ENCODE measurements at regions not wholly inside any gene's neighbourhood (a gene's known extent, or its start where the extent isn't known, plus 50 kb on each side); places are given as distances from the start of the nearest gene placed in this dataset.

DNA sequence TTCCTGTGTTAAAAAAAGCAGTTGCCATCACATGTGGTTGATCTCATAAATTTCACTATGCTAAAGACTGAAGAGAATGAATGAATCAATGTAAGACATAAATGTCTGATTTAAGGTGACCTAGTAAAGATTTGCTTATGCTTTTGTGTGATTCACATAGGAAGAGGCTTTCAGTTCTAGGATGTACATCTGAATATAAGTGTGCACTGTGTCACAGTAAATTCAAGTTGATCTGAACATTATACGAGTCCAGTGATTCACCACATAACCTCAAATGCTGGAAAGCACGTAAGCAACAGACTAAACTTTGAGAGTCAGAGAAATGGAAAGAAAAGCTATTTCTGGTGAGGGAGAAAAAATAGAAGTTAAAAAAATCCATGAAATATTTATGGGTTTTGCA, 567.9 kb downstream of the EPHA5 start:
- no peak for DNase-seq

DNA sequence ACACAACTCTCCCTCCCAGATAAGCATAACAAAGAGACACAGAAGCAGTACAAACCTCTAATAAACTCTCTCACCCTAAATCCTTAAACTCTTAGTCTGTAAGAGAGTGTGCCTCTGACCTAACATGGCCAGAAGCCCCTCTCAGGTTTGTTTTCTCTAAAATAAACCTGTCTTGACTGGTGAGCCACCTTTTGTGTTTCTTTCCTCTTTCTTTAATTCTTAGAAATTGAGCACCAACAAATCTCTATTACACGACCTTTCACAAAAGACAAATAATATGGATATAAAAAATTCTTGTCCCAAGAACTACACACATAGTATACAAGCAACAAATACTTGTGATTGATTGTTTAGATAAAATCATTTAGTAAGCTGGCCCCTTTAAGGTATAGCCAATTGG, 573.7 kb downstream of the EPHA5 start:
- DNase-seq = no peak

DNA sequence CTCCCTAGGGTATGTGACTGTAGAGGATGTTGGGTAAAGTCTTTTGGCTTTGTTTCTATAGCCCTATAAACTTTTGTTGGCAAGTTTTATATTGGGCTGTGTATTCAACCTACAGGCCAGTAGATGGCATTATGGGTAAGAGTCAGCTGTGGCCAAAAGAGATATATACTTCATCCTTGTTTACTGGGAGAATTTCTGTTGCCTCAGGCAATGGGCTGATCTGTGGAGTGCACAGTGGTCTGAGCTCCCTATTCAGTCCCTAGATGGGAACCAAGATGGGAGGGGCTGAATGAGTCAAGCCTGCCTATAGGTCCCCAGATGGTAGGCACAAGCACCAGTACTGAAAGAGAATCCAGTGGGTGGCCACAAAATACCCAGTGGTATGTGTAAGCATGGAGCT, 580.6 kb downstream of the EPHA5 start:
- DNase-seq = no peak

DNA sequence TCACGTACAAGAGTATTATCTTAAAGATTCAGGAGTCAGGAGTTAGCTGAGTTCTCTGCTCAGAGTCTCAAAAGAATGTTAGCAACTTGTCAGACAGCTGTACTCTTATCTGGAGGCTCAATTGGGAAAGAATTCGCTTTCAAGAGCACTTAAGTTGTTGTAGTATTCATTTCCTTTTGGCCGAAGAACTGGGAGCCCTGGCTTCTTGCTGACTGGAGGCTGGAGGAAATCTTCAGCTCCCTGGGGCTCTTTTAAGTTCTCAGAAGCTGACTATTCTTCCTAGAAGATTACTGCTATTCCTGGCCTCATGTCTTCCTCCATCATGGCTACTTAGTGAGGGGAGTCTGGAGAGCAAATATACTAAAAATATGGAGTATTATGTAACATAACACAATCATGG, 587.2 kb downstream of the EPHA5 start:
- DNase-seq = no peak

DNA sequence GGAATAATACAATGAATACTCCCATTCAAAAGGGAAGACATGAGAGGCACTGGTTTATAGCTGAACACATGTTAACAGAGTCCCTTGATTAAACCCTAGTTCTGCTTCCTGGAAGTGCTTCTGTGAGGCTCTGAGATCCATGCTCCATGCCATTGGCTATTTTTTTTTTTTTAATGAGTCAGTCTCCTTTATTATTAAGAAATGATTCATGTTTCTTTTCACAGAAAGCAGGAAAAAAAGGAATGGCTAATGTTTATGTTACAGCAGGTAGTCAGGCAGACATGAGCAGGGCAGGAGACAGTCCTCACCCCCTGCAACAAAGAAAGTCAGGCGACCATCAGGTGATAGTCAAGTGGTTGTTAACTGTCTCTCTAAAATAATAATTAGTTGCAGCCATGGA, 598.7 kb downstream of the EPHA5 start:
- no peak for DNase-seq

DNA sequence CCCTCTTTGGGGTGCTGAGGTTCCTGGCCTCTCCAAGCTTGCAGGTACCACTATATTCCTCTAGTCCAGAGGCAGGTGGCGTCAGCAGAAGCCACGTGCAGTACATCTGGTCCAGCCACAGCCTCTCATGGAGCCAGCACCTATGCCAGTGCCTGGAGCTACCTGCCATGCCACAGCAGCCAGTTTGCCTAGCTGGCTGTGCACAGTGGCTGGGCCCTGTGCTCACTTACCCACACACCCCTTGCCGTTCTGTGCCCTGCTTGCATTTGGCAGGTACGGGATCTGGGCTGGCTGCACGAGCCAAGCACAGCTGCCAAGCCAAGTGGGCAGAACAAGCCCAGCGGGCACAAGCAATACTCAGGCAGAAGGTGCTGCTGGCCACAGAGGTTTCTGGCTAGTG, 601.1 kb downstream of the EPHA5 start:
- DNase-seq = no peak

DNA sequence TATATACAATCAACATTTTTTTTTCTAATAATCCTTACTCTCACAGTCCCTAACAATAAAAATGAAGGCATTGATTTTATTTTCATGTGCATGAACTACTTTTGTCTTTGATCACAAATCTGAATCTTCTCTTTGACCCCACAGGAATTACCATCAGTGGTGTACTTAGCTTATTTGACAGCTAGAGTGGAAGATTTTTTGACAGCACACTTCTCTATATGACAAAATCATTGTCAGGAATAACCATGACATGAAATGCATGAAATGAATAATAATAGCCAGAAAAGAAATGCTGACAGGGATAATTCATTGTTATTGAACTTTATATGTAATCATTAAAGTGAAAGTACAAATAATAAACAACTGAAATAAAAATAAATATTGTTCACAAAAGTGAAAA, 604.2 kb downstream of the EPHA5 start:
- DNase-seq = no peak

DNA sequence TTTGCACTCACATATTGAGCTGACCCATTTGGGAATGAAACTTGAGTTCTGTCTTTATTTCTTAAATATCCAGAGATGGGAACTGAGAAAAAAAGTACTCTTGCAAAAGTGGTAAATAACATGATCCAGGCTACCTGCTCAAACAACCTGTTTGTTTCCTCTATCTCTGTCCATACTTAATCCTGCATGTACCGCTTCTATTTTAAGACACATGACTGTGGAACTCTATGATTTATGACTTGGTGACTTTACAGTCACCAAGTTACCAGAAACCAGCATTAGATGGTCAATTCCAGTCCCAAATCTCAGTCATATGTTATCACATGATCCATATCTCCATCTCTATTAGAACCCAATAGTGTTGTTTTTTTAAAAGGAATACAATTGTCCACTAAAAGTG, 606.7 kb downstream of the EPHA5 start:
- no peak for DNase-seq

DNA sequence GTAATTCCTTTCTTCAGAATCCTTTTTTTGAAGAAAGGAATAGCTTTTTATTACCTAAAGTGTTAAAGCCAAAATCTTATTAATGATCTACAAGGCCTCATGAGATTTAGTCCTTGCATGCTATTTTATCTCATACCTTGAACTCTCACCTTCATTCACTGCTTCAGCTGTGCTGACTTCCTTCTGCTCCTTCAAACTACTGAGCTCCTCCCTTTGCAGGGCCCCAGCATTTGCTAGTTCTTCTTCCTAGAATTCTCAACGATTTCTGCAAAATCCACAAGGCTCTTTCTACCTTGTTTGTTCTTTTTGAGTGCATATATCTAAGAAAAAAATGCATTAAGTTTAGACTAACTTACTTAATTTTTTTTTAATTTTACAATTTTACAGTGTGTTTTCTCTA, 619.5 kb downstream of the EPHA5 start:
- no peak for DNase-seq

DNA sequence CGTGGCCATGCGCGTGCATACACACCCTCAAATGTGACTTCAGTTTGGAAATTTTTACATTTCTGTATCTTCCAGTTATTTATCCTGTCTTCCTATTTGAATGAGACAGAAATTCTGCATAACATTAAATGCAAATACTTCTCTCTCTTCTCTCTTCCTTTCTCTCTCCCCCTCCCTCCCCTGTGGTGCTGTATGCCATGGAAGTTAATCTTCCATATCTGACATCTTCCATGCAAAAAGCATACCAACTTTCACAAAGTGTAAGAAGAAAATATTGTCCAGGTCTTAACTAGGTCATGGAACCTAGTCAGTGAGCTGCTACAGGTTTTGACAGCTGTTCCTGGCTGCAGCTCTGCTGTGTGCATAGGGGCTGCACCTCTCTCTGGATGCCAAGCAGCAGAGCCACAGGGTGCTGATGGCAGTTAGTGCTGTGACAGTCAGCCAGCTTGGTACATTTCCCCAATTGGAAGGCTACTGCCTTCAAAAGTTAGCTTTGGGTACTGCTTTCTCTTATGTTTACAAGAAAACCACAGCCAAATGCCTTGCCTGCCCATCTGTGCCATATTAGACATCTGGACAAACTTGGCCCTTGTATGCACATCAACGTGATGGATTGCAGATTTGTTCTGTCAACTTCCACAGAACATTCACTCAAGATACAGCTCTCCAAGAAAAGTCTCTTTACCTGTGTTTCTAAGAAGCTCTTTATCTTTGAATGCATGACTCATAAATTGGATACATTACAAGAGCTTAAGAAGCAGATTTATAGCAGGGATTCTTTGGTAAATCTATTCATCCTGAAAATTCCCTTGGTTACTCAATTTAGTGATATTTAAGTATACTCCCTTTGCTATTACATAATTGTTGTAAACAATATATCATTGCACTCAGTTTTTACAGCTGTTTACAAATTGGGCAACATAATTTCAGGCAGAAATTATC, 623.8 kb downstream of the EPHA5 start:
- no peak for DNase-seq

DNA sequence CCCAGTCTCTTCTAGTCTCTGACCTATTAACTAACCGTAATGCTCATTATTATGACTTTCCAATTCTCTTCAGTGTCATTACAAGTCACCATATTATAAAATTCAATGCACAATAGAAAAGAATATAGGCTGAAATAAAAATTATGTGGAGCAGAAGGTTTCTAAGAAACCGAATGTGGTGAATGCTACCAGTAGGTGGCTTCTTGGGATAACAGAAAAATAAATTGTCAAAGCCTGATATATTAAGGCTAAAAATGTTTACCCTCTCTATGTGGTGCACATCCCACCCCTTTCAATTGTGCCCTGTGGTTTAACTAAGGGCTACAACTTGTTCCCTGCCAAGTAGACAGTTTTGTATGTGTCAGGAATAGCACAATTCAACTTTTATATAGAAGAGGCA, 624.6 kb upstream of the TECRL start:
- DNase-seq = no peak

DNA sequence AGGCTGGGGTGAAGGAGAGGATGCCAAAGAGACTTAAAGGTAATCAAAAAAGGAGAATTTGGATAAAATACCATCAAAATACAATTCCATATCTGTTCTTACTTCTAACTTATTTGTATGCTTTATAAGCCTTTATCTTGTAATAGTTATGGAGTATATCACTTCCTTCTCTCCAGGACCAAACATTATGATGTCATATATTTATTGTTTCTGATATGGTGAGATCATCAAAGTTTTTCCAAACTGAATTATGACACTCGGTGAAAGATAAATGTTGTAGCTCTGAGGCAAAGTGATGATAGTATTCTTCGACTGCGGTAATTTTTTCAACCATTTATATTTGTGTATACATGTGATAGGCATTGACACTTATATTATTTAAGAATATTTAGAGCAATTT, 619.3 kb upstream of the TECRL start:
- no peak for DNase-seq

DNA sequence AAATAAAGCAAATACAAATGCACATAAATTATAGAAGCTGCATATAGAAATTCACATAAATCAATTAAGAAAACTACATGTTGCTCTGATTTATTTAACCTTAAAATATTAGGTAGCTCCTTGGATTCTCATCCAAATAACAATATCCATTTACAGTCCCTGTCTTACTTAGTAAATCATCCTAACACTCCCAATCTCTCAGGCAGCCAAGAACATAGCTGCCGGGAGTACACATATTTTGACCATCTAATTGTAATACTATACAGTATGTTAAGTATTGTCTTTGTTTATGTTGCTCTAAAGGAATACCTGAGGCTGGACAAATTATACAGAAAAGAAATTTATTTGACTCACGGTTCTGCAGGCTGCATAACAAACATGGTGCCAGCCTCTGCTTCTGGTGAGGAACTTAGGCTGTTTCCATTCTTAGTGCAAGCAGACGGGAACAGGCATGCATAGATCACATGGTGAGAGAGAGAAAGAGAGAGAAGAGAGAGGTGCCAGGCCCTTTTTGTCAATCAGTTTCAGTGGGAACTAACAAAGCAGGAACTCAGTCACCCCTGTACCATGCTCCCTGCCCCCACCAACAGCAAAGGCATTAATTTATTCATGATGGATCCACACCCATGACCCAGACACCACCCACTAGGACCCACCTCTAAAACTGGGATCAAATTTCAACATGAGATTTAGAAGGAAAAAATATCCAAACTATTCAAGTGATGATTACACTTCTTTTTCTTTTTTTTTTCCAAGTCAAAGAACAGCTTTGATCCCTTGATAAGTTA, 614.8 kb upstream of the TECRL start:
- DNase-seq = no peak

DNA sequence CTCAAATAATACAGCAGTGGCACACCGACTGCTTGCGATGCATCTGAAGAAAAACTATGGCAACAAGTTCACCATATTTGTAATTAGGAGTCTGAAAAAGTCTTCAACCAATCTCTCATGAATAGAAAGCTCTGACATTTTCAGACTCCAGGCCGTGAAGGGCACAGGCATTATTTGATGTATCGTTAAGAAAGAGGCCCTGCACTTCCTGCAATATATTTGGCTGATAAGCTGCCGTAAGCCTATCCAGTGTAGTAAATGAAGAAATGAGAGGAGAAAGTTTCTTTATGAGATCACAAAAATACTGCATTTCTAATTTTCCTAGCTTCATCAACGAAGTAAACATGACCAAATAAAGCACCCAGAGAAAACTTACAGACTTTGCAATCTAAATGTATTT, 613.8 kb upstream of the TECRL start:
- no peak for DNase-seq

DNA sequence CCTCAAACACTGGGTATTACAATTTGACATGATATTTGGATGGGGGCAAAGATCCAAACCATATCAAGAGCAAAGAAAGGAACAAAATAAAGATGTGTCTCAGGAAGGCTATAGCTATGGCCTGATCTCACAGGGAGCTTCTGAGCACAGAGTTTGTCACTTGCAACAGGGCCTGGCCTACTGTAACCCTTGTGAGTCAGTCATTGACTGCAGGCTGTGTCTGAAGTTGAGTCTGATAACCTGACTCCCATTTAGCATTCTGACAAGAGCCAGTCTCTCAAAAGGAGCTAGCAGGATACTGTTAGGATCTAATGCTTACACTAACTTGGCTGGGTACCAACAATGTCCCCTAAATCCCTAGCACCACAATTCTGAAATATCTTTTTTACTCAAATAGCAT, 612.5 kb upstream of the TECRL start:
- DNase-seq = no peak

DNA sequence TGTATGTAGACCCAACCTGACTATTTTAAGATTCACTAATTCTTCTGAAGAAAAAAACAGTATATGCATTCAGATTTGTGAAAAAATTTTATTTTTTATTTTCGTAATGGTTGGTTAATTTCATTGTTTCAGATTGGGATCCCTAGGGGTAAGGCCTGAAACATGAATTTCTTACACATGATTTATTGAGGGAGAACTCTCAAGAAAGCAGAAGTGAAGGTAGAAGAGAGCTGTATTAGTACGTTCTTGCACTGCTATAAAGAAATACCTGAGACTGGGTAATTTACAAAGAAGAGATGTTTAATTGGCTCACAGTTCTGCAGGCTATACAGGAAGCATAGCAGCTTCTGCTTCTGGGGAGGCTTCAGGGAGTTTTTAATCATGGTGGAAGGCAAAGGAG, 611.9 kb upstream of the TECRL start:
- DNase-seq = no peak

DNA sequence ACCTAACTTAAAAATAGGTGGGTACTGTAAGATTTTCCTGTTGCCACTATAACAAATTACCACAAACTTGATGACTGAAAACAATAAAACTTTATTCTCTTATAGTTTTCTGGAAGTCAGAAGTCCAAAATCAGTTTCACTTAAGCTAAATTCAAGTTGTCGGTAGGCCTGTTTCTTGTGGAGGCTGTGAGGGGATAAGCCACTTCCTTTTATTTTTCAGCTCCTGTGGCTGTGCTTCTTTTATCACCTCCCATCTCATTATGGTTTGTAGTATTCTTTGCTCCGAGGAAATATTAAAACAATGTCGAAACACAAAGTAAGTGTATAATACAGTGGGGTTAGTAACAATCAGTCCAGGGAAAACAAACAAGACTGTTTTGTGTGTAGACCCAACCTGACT, 610.5 kb upstream of the TECRL start:
- no peak for DNase-seq

DNA sequence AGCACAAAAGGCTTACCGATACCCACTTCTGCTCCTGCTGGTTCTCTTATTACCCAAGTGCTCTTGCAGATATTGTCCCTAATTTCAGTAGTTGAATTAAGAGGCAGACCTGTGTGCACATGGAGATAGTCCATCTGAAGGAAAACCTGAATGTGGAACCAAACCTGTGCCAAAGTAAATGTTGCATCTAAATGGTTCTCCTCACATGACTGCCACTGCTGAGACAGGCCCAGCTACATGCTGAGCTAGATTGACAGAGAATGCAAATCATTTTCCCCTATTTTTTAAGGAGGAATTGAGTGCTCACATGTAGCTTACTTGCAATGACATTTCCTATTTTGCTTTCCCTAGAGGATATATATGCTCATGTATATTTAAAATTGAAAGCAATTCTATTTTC, 609.1 kb upstream of the TECRL start:
- DNase-seq = no peak

DNA sequence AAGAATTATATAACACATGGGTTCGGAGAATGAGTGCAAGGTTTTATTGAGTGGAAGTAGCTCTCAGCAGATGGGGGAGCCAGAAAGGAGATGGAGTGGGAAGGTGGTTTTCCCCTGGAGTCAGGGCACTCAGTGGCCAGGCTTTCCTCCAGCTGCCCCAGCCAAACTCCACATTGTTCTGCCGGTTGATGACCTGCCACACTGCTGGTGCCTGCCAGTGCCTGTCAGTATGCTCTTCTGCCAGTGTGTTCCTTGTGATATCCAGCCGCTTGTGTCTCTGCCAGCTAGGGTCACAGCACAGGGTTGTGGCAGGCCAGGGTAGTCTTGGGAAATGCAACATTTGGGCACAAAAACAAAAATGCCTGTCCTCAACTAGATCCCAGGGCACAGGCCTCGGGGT, 604.8 kb upstream of the TECRL start:
- DNase-seq = no peak

DNA sequence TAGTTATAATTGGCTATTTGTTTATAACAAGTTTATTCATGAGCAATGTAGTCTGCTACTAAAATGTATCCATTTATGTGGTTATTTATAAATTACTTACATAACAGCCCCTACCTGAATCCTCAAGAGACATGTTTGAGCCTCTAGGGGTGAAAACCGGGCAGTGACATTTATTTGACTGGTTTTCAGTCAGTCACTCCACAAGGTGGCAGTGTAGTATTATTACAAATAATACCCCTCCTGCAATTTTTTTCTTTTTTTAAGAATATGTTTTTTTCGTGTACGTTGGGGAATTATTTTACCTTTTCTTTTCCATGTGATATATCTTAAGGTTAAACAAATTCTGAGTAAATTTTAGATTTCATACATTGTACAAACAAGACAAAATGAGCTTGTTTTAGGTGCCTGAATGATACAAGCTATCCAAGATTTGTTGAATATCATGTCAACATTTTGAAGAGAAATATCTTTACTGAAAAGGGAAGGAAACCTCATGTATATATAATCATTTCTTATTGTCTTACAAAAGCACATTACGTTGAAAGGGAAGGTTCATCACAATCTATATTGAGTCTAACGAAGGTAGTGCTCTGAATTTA, 598.7 kb upstream of the TECRL start:
- DNase-seq = no peak

DNA sequence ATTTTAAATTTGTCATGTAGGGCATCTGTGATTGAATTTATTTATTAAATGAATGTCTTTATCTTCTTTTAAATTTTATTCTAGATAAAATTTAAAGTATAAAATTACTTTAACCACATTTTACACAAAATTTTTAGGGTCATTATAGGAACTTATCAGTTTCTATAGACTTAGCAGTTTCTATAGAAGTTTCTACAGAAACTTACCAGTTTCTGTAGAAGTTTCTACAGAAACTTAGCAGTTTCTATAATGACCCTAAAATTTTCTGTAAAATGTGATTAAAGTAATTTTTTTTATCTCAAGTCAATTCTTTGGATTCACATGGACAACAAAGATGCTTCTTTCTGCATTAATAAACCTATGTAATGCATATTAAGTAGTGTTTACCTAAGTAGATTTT, 565.9 kb upstream of the TECRL start:
- no peak for DNase-seq

DNA sequence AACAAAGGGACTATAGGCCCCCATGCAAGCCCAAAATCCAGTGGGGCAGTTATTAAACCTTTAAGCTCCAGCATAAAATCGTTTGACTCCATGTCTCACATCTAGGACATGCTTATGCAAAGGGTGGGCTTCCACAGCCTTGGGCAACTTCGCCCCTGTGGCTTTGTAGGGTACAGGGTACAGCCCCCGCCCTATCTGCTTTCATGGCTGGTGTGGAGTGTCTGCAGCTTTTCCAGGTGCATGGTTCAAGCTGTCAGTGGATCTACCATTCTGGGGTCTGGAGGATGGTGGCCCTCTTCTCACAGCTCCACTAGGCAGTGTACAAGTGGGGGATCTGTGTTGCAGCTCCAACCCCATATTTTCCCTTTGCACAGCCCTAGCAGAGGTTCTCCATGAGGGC, 559.8 kb upstream of the TECRL start:
- DNase-seq = no peak

DNA sequence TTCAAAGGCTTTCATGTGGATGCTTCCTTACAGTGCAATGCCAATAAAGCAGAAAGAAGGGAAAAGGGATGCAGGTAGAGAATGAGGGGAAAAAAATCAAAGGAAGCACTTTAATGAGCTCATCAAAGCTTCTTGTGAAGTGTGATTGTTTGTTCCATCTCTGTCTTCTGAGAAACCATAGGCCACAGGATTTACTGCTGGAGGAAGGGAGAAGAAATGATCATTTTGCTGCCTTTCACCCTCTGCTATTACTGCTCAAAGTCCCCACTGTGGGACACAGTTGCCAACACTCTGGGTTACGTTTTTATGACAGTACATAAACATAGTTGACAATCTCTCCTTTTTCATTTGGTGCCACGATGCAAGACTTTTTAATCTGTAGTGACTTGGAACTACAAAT, 558.0 kb upstream of the TECRL start:
- DNase-seq = no peak

DNA sequence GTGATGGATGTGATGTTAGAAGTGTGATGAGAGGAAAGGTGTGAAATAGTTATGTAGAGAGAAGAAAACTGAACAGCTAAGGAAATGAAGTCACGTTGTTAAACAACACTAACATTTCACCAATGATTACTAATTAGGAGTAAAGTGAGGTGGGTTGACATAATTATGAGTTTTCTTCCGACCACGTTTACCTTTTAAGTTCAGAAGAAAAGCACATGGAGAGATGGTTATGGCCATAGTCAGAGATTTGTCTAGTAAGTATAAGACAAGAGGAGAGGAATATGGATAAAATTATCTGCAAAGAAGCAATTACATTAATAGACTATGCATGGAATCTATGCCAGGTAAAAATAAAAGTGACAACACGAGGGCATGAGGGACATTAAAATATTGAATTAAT, 551.3 kb upstream of the TECRL start:
- DNase-seq = no peak

All from right forelimb (tissue), 1 donor.